ENCODE measurements at regions not wholly inside any gene's neighbourhood (a gene's known extent, or its start where the extent isn't known, plus 50 kb on each side); places are given as distances from the start of the nearest gene placed in this dataset.

DNA sequence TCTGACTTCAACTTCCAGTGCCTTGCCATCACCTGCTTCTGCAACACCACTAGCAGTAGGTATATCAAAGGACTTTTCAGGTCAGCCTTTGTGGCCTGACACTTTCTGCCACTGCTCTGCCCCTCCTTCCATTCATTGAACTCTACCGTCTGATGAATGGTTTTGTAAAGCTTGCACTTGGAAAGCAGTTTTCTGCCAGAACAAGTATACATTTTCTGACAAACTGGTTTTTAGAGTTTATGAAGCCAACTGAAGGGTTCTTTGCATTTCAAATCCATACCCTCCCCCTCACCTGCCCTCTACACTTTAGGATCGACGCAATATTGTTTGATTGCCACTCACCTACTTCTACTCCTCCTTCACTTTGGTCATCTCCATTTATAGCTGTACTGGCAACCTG is 603.1 kb downstream of the HACE1 start:
- TF ChIP-seq, protein P1, sequence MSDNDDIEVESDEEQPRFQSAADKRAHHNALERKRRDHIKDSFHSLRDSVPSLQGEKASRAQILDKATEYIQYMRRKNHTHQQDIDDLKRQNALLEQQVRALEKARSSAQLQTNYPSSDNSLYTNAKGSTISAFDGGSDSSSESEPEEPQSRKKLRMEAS (IDR thresholded peaks at IDR 0.05) = no peak
- TF ChIP-seq TAF1 (IDR thresholded peaks at IDR 0.05; ENCODE audit: low read depth) = no peak
- no peak for TF ChIP-seq CREB1 (IDR thresholded peaks at IDR 0.05; ENCODE audit: low read depth)
- TF ChIP-seq TCF12 (IDR thresholded peaks at IDR 0.05; ENCODE audit: low read depth) = no peak

DNA sequence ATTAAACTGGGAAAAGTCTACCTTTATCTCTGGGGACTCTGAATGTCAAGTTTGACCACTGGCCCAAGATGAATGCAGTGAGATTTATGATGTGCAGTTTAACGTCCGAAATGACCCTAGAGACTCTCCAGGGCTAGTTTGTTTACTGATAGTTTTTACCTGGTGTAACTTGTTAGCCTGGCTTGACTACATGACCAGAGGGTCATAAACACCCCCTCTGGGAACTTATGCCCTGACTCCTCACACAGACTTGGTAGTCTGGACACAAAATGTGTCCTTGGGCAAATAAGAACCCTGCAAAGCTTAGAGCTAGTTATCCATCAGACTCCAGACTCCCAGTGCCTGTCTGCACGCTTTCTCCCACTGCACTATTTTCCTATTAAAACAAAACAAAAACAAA is 606.5 kb downstream of the HACE1 start:
- TF ChIP-seq RAD21 (IDR thresholded peaks at IDR 0.05; ENCODE audit: low read depth) (no peak), CEBPB (IDR thresholded peaks at IDR 0.05) (no peak)

DNA sequence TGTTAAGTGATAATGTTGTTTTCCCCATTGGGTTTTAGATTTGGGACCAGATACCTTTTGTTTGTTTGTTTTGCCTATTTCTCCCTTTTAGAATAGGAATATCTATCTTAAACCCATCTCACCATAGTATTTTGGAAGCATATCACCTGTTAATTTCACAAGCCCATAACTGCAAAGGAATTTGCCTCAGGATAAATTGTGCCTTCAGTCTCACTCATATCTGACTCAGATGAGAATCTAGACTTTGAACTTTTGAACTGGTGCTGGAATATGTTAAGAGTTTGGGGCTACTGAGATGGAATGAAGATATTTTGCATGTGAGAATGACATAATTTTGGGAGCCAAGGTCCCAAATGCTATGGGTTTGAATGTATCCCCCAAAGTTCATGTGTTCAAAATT is 607.4 kb downstream of the HACE1 start:
- TF ChIP-seq, protein P1 (IDR thresholded peaks at IDR 0.05) = no peak
- TF ChIP-seq TAF1 (IDR thresholded peaks at IDR 0.05; ENCODE audit: low read depth) (no peak), ZBTB7A (IDR thresholded peaks at IDR 0.05; ENCODE audit: low read depth) (no peak), EGR1 (IDR thresholded peaks at IDR 0.05) (no peak), CEBPB (IDR thresholded peaks at IDR 0.05) (no peak), RAD21 (IDR thresholded peaks at IDR 0.05; ENCODE audit: low read depth) (no peak), FOXM1 (IDR thresholded peaks at IDR 0.05; ENCODE audit: borderline replicate concordance, low read depth) (no peak), EP300 (IDR thresholded peaks at IDR 0.05; ENCODE audit: borderline replicate concordance) (no peak), CREB1 (IDR thresholded peaks at IDR 0.05; ENCODE audit: low read depth) (no peak), TEAD4 (IDR thresholded peaks at IDR 0.05) (no peak), TCF12 (IDR thresholded peaks at IDR 0.05; ENCODE audit: low read depth) (no peak), NFIC (IDR thresholded peaks at IDR 0.05) (no peak), YY1 (IDR thresholded peaks at IDR 0.05; ENCODE audit: low read depth) (no peak)
- TF ChIP-seq, protein P2, sequence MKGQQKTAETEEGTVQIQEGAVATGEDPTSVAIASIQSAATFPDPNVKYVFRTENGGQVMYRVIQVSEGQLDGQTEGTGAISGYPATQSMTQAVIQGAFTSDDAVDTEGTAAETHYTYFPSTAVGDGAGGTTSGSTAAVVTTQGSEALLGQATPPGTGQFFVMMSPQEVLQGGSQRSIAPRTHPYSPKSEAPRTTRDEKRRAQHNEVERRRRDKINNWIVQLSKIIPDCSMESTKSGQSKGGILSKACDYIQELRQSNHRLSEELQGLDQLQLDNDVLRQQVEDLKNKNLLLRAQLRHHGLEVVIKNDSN (IDR thresholded peaks at IDR 0.05) = no peak
- TF ChIP-seq, protein P3, sequence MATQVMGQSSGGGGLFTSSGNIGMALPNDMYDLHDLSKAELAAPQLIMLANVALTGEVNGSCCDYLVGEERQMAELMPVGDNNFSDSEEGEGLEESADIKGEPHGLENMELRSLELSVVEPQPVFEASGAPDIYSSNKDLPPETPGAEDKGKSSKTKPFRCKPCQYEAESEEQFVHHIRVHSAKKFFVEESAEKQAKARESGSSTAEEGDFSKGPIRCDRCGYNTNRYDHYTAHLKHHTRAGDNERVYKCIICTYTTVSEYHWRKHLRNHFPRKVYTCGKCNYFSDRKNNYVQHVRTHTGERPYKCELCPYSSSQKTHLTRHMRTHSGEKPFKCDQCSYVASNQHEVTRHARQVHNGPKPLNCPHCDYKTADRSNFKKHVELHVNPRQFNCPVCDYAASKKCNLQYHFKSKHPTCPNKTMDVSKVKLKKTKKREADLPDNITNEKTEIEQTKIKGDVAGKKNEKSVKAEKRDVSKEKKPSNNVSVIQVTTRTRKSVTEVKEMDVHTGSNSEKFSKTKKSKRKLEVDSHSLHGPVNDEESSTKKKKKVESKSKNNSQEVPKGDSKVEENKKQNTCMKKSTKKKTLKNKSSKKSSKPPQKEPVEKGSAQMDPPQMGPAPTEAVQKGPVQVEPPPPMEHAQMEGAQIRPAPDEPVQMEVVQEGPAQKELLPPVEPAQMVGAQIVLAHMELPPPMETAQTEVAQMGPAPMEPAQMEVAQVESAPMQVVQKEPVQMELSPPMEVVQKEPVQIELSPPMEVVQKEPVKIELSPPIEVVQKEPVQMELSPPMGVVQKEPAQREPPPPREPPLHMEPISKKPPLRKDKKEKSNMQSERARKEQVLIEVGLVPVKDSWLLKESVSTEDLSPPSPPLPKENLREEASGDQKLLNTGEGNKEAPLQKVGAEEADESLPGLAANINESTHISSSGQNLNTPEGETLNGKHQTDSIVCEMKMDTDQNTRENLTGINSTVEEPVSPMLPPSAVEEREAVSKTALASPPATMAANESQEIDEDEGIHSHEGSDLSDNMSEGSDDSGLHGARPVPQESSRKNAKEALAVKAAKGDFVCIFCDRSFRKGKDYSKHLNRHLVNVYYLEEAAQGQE (IDR thresholded peaks at IDR 0.05; ENCODE audit: low read depth) = no peak

DNA sequence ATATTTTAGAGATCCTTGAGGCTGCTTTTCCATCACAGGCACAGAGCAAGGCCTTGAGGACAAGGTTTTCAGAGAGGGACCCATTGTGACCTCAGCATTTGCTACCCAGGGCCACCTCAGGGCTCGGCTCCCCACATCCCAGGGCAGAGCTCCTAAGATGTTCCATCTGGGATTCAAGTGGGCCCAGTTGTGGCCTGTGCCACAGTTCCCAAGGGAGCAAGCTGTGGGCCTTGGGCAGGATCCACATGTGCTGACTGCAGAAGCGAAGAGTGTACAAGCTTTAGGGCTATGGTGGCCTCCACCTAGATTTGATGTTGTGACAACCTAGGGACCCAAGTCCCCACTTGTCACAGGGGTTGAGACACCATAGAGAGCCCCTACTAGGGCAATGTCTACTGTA is 608.1 kb downstream of the HACE1 start:
- TF ChIP-seq TCF12 (IDR thresholded peaks at IDR 0.05; ENCODE audit: low read depth) (no peak), ZBTB7A (IDR thresholded peaks at IDR 0.05; ENCODE audit: low read depth) (no peak), CREB1 (IDR thresholded peaks at IDR 0.05; ENCODE audit: low read depth) (no peak), CEBPB (IDR thresholded peaks at IDR 0.05) (no peak), YY1 (IDR thresholded peaks at IDR 0.05; ENCODE audit: low read depth) (no peak), EP300 (IDR thresholded peaks at IDR 0.05; ENCODE audit: borderline replicate concordance) (no peak), TEAD4 (IDR thresholded peaks at IDR 0.05) (no peak), NFIC (IDR thresholded peaks at IDR 0.05) (no peak), FOXM1 (IDR thresholded peaks at IDR 0.05; ENCODE audit: borderline replicate concordance, low read depth) (no peak), RAD21 (IDR thresholded peaks at IDR 0.05; ENCODE audit: low read depth) (no peak), TAF1 (IDR thresholded peaks at IDR 0.05; ENCODE audit: low read depth) (no peak)
- TF ChIP-seq, protein P3 (IDR thresholded peaks at IDR 0.05; ENCODE audit: low read depth) = no peak
- TF ChIP-seq, protein P2 (IDR thresholded peaks at IDR 0.05) = no peak
- TF ChIP-seq, protein P1 (IDR thresholded peaks at IDR 0.05) = no peak

DNA sequence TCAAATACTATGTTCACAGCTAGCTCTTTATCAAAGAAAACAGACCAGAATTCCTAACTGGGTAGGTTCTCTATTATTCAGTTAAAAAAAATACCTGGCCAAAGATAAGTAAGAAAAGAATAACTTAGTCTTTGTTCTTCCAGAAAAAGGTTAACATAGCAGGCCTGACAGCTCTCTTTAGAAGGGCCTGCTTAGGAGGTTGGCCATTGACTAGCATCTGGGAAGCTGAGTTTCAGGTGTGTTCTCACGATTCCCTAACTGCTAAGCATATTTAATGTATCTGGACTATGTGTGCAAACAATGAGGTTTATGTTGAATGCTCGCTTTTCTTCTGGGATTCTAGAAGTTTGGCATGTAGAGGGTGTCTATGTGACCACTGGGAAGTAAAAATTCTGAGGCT is 618.9 kb downstream of the HACE1 start:
- TF ChIP-seq CREB1 (IDR thresholded peaks at IDR 0.05; ENCODE audit: low read depth) (no peak), EGR1 (IDR thresholded peaks at IDR 0.05) (no peak), RAD21 (IDR thresholded peaks at IDR 0.05; ENCODE audit: low read depth) (no peak), EP300 (IDR thresholded peaks at IDR 0.05; ENCODE audit: borderline replicate concordance) (no peak), NFIC (IDR thresholded peaks at IDR 0.05) (no peak), TCF12 (IDR thresholded peaks at IDR 0.05; ENCODE audit: low read depth) (no peak), TAF1 (IDR thresholded peaks at IDR 0.05; ENCODE audit: low read depth) (no peak), CEBPB (IDR thresholded peaks at IDR 0.05) (no peak), TEAD4 (IDR thresholded peaks at IDR 0.05) (no peak), FOXM1 (IDR thresholded peaks at IDR 0.05; ENCODE audit: borderline replicate concordance, low read depth) (no peak), YY1 (IDR thresholded peaks at IDR 0.05; ENCODE audit: low read depth) (no peak), ZBTB7A (IDR thresholded peaks at IDR 0.05; ENCODE audit: low read depth) (no peak)
- TF ChIP-seq, protein P1 (IDR thresholded peaks at IDR 0.05) = no peak
- TF ChIP-seq, protein P2 (IDR thresholded peaks at IDR 0.05) = no peak
- TF ChIP-seq, protein P3 (IDR thresholded peaks at IDR 0.05; ENCODE audit: low read depth) = no peak

Measured in Ishikawa (cell line).